ENCODE measurements at regions not wholly inside any gene's neighbourhood (a gene's known extent, or its start where the extent isn't known, plus 50 kb on each side); places are given as distances from the start of the nearest gene placed in this dataset.

DNA sequence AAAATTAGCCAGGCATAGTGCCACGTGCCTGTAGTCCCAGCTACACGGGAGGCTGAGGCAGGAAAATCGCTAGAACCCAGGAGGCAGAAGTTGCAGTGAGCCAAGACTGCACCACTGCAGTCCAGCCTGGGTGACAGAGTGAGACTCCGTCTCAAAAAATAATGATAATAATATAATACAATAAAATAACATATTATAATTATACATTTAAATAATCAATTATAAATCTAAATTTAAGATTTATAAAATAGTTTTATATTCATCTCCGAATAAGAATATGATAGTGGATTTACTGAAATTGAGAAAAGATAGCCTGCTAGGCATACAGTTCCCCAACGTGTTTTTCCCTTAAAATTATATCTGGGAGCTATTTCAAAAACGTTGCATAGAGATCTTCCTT, 599.6 kb downstream of the CDH18 start:
- Histone ChIP-seq H3K9me3 (ENCODE audit: control insufficient read depth, insufficient read depth, low read depth, low read length) (no peaks in the 10 kb centered on the region), H3K27ac (ENCODE audit: low read length) (no peak overlapping the region), H3K36me3 (ENCODE audit: control insufficient read depth, insufficient read depth, low read length) (no peaks in the 10 kb centered on the region), H3K4me3 (ENCODE audit: low read depth in 2 of 2, low read length in 2 of 2) (no peak overlapping the region), H3K4me1 (ENCODE audit: control insufficient read depth, insufficient read depth, low read length) (no peaks in the 10 kb centered on the region), H3K27me3 (ENCODE audit: control insufficient read depth, insufficient read depth, low read length) (no peaks in the 10 kb centered on the region)
- CTCF ChIA-PET: no interaction called here
- no TSS peak for BruUV-seq (replicated peaks)
- DNase-seq (ENCODE audit: low read depth, low spot score): no peak
- POLR2A ChIA-PET: interaction anchor here (0.5 kb wide), 1 partner anchor 812 kb away, joined by 6 read pairs; no protein-coding TSS in a partner anchor
- no peak for TF ChIP-seq SIN3A (IDR thresholded peaks at IDR 0.05; ENCODE audit: borderline replicate concordance, insufficient read depth, low read depth, low read length)
- TF ChIP-seq TCF7L2 (IDR thresholded peaks at IDR 0.05; ENCODE audit: low read depth, low read length): no peak
- TF ChIP-seq, protein P1, sequence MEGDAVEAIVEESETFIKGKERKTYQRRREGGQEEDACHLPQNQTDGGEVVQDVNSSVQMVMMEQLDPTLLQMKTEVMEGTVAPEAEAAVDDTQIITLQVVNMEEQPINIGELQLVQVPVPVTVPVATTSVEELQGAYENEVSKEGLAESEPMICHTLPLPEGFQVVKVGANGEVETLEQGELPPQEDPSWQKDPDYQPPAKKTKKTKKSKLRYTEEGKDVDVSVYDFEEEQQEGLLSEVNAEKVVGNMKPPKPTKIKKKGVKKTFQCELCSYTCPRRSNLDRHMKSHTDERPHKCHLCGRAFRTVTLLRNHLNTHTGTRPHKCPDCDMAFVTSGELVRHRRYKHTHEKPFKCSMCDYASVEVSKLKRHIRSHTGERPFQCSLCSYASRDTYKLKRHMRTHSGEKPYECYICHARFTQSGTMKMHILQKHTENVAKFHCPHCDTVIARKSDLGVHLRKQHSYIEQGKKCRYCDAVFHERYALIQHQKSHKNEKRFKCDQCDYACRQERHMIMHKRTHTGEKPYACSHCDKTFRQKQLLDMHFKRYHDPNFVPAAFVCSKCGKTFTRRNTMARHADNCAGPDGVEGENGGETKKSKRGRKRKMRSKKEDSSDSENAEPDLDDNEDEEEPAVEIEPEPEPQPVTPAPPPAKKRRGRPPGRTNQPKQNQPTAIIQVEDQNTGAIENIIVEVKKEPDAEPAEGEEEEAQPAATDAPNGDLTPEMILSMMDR (IDR thresholded peaks at IDR 0.05): no peak
- TF ChIP-seq, protein P2, sequence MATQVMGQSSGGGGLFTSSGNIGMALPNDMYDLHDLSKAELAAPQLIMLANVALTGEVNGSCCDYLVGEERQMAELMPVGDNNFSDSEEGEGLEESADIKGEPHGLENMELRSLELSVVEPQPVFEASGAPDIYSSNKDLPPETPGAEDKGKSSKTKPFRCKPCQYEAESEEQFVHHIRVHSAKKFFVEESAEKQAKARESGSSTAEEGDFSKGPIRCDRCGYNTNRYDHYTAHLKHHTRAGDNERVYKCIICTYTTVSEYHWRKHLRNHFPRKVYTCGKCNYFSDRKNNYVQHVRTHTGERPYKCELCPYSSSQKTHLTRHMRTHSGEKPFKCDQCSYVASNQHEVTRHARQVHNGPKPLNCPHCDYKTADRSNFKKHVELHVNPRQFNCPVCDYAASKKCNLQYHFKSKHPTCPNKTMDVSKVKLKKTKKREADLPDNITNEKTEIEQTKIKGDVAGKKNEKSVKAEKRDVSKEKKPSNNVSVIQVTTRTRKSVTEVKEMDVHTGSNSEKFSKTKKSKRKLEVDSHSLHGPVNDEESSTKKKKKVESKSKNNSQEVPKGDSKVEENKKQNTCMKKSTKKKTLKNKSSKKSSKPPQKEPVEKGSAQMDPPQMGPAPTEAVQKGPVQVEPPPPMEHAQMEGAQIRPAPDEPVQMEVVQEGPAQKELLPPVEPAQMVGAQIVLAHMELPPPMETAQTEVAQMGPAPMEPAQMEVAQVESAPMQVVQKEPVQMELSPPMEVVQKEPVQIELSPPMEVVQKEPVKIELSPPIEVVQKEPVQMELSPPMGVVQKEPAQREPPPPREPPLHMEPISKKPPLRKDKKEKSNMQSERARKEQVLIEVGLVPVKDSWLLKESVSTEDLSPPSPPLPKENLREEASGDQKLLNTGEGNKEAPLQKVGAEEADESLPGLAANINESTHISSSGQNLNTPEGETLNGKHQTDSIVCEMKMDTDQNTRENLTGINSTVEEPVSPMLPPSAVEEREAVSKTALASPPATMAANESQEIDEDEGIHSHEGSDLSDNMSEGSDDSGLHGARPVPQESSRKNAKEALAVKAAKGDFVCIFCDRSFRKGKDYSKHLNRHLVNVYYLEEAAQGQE (IDR thresholded peaks at IDR 0.05; ENCODE audit: insufficient read depth in 1 of 2, low read depth in 2 of 2, low read length in 1 of 2): no peak
- TF ChIP-seq POLR2AphosphoS5 (IDR thresholded peaks at IDR 0.05; ENCODE audit: low read depth, low read length): no peak
- no peak for ATAC-seq
- intact Hi-C loops (cut with micrococcal nuclease; ENCODE audit: unreplicated experiment): no loop called here
- in situ Hi-C loops (cut with HindIII; ENCODE audit: low pct_unique_long_range_greater_than_20kb, low sequenced_read_pairs): no loop called here

DNA sequence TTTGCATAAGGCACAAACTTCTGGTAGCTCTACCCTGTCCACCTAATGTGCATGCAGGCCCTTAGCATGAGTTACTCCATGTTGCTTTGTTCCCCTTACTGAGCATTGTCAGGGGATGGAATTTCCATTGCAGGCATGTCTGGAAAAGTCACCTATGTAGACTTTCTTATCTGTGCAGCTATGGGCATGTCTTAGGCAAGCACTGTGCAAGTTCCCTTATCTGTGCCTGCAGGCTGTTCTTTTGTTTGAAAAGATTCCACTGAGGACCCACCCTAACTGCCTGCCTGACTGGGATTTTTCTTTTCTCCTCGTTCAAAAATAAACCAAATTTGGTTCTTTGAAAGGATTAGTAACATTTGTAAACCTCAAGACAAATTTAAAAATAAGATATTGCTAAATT, 587.0 kb downstream of the CDH18 start:
- DNase-seq (ENCODE audit: low read depth, low spot score): no peak
- no peak for TF ChIP-seq SIN3A (IDR thresholded peaks at IDR 0.05; ENCODE audit: borderline replicate concordance, insufficient read depth, low read depth, low read length)

DNA sequence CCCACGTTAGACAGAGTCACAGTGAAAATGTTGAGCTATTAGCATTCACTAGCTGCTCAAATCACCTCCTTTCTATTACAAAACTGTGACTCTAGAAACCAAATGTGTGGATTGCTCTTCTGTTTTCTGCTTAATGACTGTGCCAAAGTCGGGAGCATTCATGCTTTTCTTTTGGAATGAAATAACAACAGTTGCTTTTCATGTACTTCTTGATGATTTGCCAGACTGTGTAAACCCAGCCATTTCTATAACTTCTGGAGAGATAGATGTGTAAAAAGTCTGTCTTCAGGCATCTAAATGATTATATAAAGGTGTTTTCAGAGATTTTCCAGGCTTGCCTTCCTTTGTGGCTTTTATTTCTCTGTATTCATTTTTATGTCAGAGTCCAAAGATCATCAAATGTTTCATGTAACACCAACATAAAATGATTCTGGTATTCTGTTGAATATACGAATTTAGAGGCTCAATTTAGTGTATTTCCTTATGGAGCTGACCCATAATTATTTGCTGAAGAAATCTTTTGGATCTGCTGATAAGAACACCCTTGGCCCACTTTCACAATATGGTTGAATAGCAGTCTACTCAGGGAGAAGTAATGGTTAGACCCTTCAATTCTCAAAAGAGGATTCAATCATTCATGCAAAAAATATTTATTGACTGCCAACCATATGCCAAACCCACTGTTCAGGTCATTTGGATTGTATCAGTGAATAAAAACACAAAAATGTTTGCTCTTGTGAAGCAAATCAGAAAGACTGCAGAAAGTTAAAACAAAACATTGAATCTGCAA, 581.2 kb downstream of the CDH18 start:
- no TSS peak for BruUV-seq (replicated peaks)
- Histone ChIP-seq H3K27me3 (ENCODE audit: control insufficient read depth, insufficient read depth, low read length) (no peaks in the 10 kb centered on the region), H3K4me1 (ENCODE audit: control insufficient read depth, insufficient read depth, low read length) (no peaks in the 10 kb centered on the region), H3K27ac (ENCODE audit: low read length) (no peak overlapping the region), H3K9me3 (ENCODE audit: control insufficient read depth, insufficient read depth, low read depth, low read length) (no peaks in the 10 kb centered on the region), H3K36me3 (ENCODE audit: control insufficient read depth, insufficient read depth, low read length) (no peaks in the 10 kb centered on the region), H3K4me3 (ENCODE audit: low read depth in 2 of 2, low read length in 2 of 2) (no peak overlapping the region)
- intact Hi-C loops (cut with micrococcal nuclease; ENCODE audit: unreplicated experiment) (no loop called here), in situ Hi-C loops (cut with HindIII; ENCODE audit: low pct_unique_long_range_greater_than_20kb, low sequenced_read_pairs) (no loop called here)
- TF ChIP-seq POLR2AphosphoS5 (IDR thresholded peaks at IDR 0.05; ENCODE audit: low read depth, low read length) (no peak), SIN3A (IDR thresholded peaks at IDR 0.05; ENCODE audit: borderline replicate concordance, insufficient read depth, low read depth, low read length) (no peak), TCF7L2 (IDR thresholded peaks at IDR 0.05; ENCODE audit: low read depth, low read length) (no peak)
- TF ChIP-seq, protein P1 (IDR thresholded peaks at IDR 0.05): no peak
- TF ChIP-seq, protein P2 (IDR thresholded peaks at IDR 0.05; ENCODE audit: insufficient read depth in 1 of 2, low read depth in 2 of 2, low read length in 1 of 2): no peak
- ATAC-seq (no peak), DNase-seq (ENCODE audit: low read depth, low spot score) (no peak)
- ChIA-PET CTCF (no interaction called here), POLR2A (no interaction called here)

More for the DNA sequence above, 587.0 kb downstream of the CDH18 start:
- ChIA-PET CTCF (no interaction called here), POLR2A (no interaction called here)
- intact Hi-C loops (cut with micrococcal nuclease; ENCODE audit: unreplicated experiment) (no loop called here), in situ Hi-C loops (cut with HindIII; ENCODE audit: low pct_unique_long_range_greater_than_20kb, low sequenced_read_pairs) (no loop called here)
- Histone ChIP-seq H3K9me3 (ENCODE audit: control insufficient read depth, insufficient read depth, low read depth, low read length) (no peaks in the 10 kb centered on the region), H3K4me1 (ENCODE audit: control insufficient read depth, insufficient read depth, low read length) (no peaks in the 10 kb centered on the region), H3K4me3 (ENCODE audit: low read depth in 2 of 2, low read length in 2 of 2) (no peak overlapping the region), H3K27me3 (ENCODE audit: control insufficient read depth, insufficient read depth, low read length) (no peaks in the 10 kb centered on the region), H3K27ac (ENCODE audit: low read length) (no peak overlapping the region), H3K36me3 (ENCODE audit: control insufficient read depth, insufficient read depth, low read length) (no peaks in the 10 kb centered on the region)
- no peak for ATAC-seq
- no TSS peak for BruUV-seq (replicated peaks)
